Fibroblast of villous mesenchyme (primary cell): ENCODE measurements at regions not wholly inside any gene's neighbourhood (a gene's known extent, or its start where the extent isn't known, plus 50 kb on each side); places are given as distances from the start of the nearest gene placed in this dataset.

Experiments used
- DNase-seq: peaks from one replicate; pipeline ENCODE4 v3.0.0-alpha.2; 2010; ENCODE audit warnings: low read depth
- H3K4me3 ChIP-seq: 2 replicates; pipeline ENCODE4 v1.5.1; 2011; ENCODE audit warnings: low read depth, mild to moderate bottlenecking, low read length
- CTCF ChIP-seq: IDR thresholded peaks from 2 replicates; pipeline ENCODE4 v1.5.1; 2012; ENCODE audit warnings: low read depth, mild to moderate bottlenecking, low read length; ENCODE audit not compliant: insufficient read depth

GRCh38 chr9:13750061-13750460 lies 470.6 kb upstream of the MPDZ start:
- DNase-seq, result peak; percentile 20
- TF ChIP-seq CTCF, result no peak
- H3K4me3 ChIP-seq, result no peak overlapping the region

GRCh38 chr9:13746876-13747275 lies 467.4 kb upstream of the MPDZ start:
- no peak for TF ChIP-seq CTCF
- no peak overlapping the region for H3K4me3 ChIP-seq
- no peak for DNase-seq

GRCh38 chr9:13744261-13744901 lies 464.9 kb upstream of the MPDZ start:
- no peak for TF ChIP-seq CTCF
- H3K4me3 ChIP-seq, result no peak overlapping the region
- DNase-seq, result no peak

- no peak for TF ChIP-seq CTCF
- no peak for DNase-seq
Observed at GRCh38 chr9:13737885-13738284, 458.4 kb upstream of the MPDZ start.

GRCh38 chr9:13735181-13735580 lies 455.7 kb upstream of the MPDZ start:
- H3K4me3 ChIP-seq, result no peak overlapping the region
- DNase-seq, result no peak
- no peak for TF ChIP-seq CTCF

More at GRCh38 chr9:13737885-13738284, 458.4 kb upstream of the MPDZ start:
- H3K4me3 ChIP-seq, result no peak overlapping the region

GRCh38 chr9:13734601-13735000 lies 455.1 kb upstream of the MPDZ start:
- no peak for DNase-seq
- H3K4me3 ChIP-seq, result no peak overlapping the region
- no peak for TF ChIP-seq CTCF

GRCh38 chr9:13732290-13732689 lies 452.8 kb upstream of the MPDZ start:
- H3K4me3 ChIP-seq, result no peak overlapping the region
- DNase-seq, result no peak
- no peak for TF ChIP-seq CTCF
